H9 (cell line): ENCODE measurements at regions not wholly inside any gene's neighbourhood (a gene's known extent, or its start where the extent isn't known, plus 50 kb on each side); places are given as distances from the start of the nearest gene placed in this dataset.

Experiments
- DNase-seq: peaks from one replicate; pipeline ENCODE4 v3.0.0-alpha.2; 2017
- H2AFZ ChIP-seq: one replicate; pipeline ENCODE4 v1.6.1; 2013; ENCODE audit warnings: mild to moderate bottlenecking, low read length, control low read depth, moderate library complexity
- H2AK5ac ChIP-seq: 2 replicates; pipeline ENCODE4 v1.6.1; 2013; ENCODE audit warnings: low read length, control low read depth, mixed read lengths; ENCODE audit not compliant: insufficient read length
- H2BK120ac ChIP-seq: one replicate; pipeline ENCODE4 v1.6.1; 2013; ENCODE audit warnings: low read depth, mild to moderate bottlenecking, low read length, control low read depth, inconsistent platforms; ENCODE audit not compliant: poor library complexity, severe bottlenecking
- H2BK12ac ChIP-seq: 2 replicates; pipeline ENCODE4 v1.6.1; 2013; ENCODE audit warnings: low read length, control low read depth, mixed read lengths, low read depth; ENCODE audit not compliant: insufficient read length
- H2BK15ac ChIP-seq: 2 replicates; pipeline ENCODE4 v1.6.1; 2013; ENCODE audit warnings: low read depth, low read length, control low read depth
- H2BK20ac ChIP-seq: one replicate; pipeline ENCODE4 v1.6.1; 2013; ENCODE audit warnings: low read depth, mild to moderate bottlenecking, low read length, control low read depth, inconsistent platforms; ENCODE audit not compliant: poor library complexity, severe bottlenecking
- H2BK5ac ChIP-seq: 2 replicates; pipeline ENCODE4 v1.6.1; 2013; ENCODE audit warnings: low read length, control low read depth, mixed read lengths; ENCODE audit not compliant: insufficient read length
- H3K14ac ChIP-seq: 2 replicates; pipeline ENCODE4 v1.6.1; 2013; ENCODE audit warnings: low read length, control low read depth; ENCODE audit not compliant: insufficient read depth
- H3K18ac ChIP-seq: 2 replicates; pipeline ENCODE4 v1.6.1; 2013; ENCODE audit warnings: low read depth, mild to moderate bottlenecking, mixed read lengths, low read length, control low read depth; ENCODE audit not compliant: insufficient read length
- H3K23ac ChIP-seq: 2 replicates; pipeline ENCODE4 v1.6.1; 2013; ENCODE audit warnings: low read length, control low read depth, mixed read lengths, low read depth; ENCODE audit not compliant: insufficient read length
- H3K23me2 ChIP-seq: 2 replicates; pipeline ENCODE4 v1.6.1; 2013; ENCODE audit warnings: low read depth, mild to moderate bottlenecking, mixed read lengths, low read length, control low read depth; ENCODE audit not compliant: insufficient read length, poor library complexity, severe bottlenecking
- H3K27ac ChIP-seq: 2 replicates; pipeline ENCODE4 v1.5.1; 2013; ENCODE audit warnings: low read length, control low read depth, mixed read lengths, low read depth; ENCODE audit not compliant: insufficient read length
- H3K27me3 ChIP-seq: 2 replicates; pipeline ENCODE4 v1.6.1; 2013; ENCODE audit warnings: low read length, control low read depth, inconsistent platforms; ENCODE audit not compliant: insufficient read depth
- H3K4ac ChIP-seq: 2 replicates; pipeline ENCODE4 v1.6.1; 2013; ENCODE audit warnings: low read depth, mild to moderate bottlenecking, control low read depth, inconsistent platforms, low read length, moderate library complexity
- H3K4me1 ChIP-seq: 2 replicates; pipeline ENCODE4 v1.6.1; 2013; ENCODE audit warnings: low read length, control low read depth, inconsistent platforms; ENCODE audit not compliant: insufficient read depth
- H3K4me2 ChIP-seq: 2 replicates; pipeline ENCODE4 v1.6.1; 2013; ENCODE audit warnings: low read length, control low read depth, mixed read lengths; ENCODE audit not compliant: insufficient read length, insufficient read depth
- H3K56ac ChIP-seq: 2 replicates; pipeline ENCODE4 v1.6.1; 2013; ENCODE audit warnings: low read depth, mild to moderate bottlenecking, mixed read lengths, low read length, control low read depth; ENCODE audit not compliant: insufficient read length
- H3K79me1 ChIP-seq: 2 replicates; pipeline ENCODE4 v1.6.1; 2013; ENCODE audit warnings: low read depth, mild to moderate bottlenecking, moderate library complexity, low read length, control low read depth, inconsistent platforms; ENCODE audit not compliant: insufficient read depth, poor library complexity, severe bottlenecking
- H3K79me2 ChIP-seq: 2 replicates; pipeline ENCODE4 v1.6.1; 2013; ENCODE audit warnings: low read length, control low read depth, inconsistent platforms; ENCODE audit not compliant: insufficient read depth
- H3K9ac ChIP-seq: 2 replicates; pipeline ENCODE4 v1.6.1; 2013; ENCODE audit warnings: low read length, control low read depth, mixed read lengths; ENCODE audit not compliant: insufficient read length; ENCODE audit errors: extremely low read depth
- H3K9me3 ChIP-seq: one replicate; pipeline ENCODE4 v1.6.1; 2013; ENCODE audit warnings: low read depth, low read length, inconsistent platforms; ENCODE audit not compliant: control insufficient read depth
- H3T11ph ChIP-seq: one replicate; pipeline ENCODE4 v1.6.1; 2013; ENCODE audit warnings: mild to moderate bottlenecking, low read length, control low read depth, inconsistent platforms
- H4K20me1 ChIP-seq: one replicate; pipeline ENCODE4 v1.6.1; 2013; ENCODE audit not compliant: control insufficient read depth, insufficient read length, insufficient read depth
- H4K5ac ChIP-seq: 2 replicates; pipeline ENCODE4 v1.6.1; 2013; ENCODE audit warnings: low read depth, mild to moderate bottlenecking, mixed read lengths, low read length, control low read depth; ENCODE audit not compliant: insufficient read length
- H4K8ac ChIP-seq: replicated peaks from 2 replicates; pipeline ENCODE4 v1.6.1; 2013; ENCODE audit warnings: low read length, control low read depth, mixed read lengths, low read depth; ENCODE audit not compliant: insufficient read length
- H4K91ac ChIP-seq: 2 replicates; pipeline ENCODE4 v1.6.1; 2013; ENCODE audit warnings: low read depth, mild to moderate bottlenecking, moderate library complexity, mixed read lengths, low read length, control low read depth; ENCODE audit not compliant: insufficient read length
- H3K27ac Mint-ChIP-seq, 3 experiments: 2 replicates in 2 of 3; 3 replicates in 1 of 3; pipeline ENCODE4 v1.8.0; 2020 to 2021; ENCODE audit warnings: mixed read lengths in 3 of 3, mild to moderate bottlenecking in 1 of 3, moderate library complexity in 1 of 3
- H3K27me3 Mint-ChIP-seq: 2 replicates; pipeline ENCODE4 v1.8.0; 2021; ENCODE audit warnings: low read depth, mild to moderate bottlenecking, moderate library complexity, mixed read lengths
- H3K36me3 Mint-ChIP-seq, 3 experiments: 2 replicates in 2 of 3; 3 replicates in 1 of 3; pipeline ENCODE4 v1.8.0; 2020 to 2021; ENCODE audit warnings: low read depth in 3 of 3, mixed read lengths in 3 of 3; ENCODE audit not compliant: insufficient read depth in 1 of 3
- H3K4me1 Mint-ChIP-seq, 2 experiments: 2 replicates each; pipeline ENCODE4 v1.8.0; 2020; ENCODE audit warnings: mixed read lengths in 2 of 2
- H3K4me3 Mint-ChIP-seq, 2 experiments: 2 replicates in 1 of 2; 3 replicates in 1 of 2; pipeline ENCODE4 v1.8.0; 2020 to 2021; ENCODE audit warnings: mild to moderate bottlenecking in 2 of 2, mixed read lengths in 2 of 2, moderate library complexity in 1 of 2
- H3K9me3 Mint-ChIP-seq, 2 experiments: 2 replicates in 1 of 2; 3 replicates in 1 of 2; pipeline ENCODE4 v1.8.0; 2020; ENCODE audit warnings: mild to moderate bottlenecking in 2 of 2, mixed read lengths in 2 of 2, moderate library complexity in 1 of 2
- WGBS: extraction: QIAGEN DNeasy Blood & Tissue Kit; methylation state at CpG from one replicate; pipeline ENCODE4 v1.1.7; 2013; ENCODE audit warnings: missing lambda C conversion rate, low lambda C conversion rate, mixed read lengths; ENCODE audit not compliant: insufficient read length; ENCODE audit errors: extremely low coverage; 5-methylcytosine and 5-hydroxymethylcytosine counted together
- TF ChIP-seq, protein P1 (sequence below): fragments of 200-600 bp; sonication (generic); conservative IDR thresholded peaks from 3 replicates; pipeline ENCODE4 v1.8.0; 2021; ENCODE audit warnings: antibody characterized with exemption, mild to moderate bottlenecking

DNA sequence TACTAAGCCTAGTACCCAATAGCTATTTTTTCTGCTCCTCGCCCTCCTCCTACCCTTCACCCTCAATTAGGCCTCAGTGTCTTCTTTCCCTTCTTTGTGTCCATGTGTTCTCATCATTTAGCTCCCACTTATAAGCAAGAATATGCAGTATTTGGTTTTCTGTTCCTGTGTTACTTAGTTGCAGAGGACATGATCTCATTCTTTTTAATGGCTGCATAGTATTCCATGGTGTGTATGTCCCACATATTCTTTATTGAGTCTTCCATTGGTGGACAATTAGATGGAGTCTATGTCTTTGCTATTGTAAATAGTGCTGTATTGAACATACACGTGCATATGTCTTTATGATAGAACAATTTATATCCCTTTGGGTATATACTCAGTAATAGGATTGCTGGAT is 106.9 kb upstream of the NR5A2 start:
- H3K4me3 Mint-ChIP-seq, result no peak overlapping the region
- no peaks in the 10 kb centered on the region for H3K36me3 Mint-ChIP-seq
- Histone ChIP-seq H2BK20ac (no peak overlapping the region), H3K4me1 (no peaks in the 10 kb centered on the region), H3K14ac (no peak overlapping the region), H2BK15ac (no peak overlapping the region), H3K27me3 (no peaks in the 10 kb centered on the region), H2BK12ac (no peak overlapping the region), H2BK120ac (no peak overlapping the region), H4K8ac (no peak overlapping the region), H3K79me1 (no peaks in the 10 kb centered on the region), H3K18ac (no peak overlapping the region), H3T11ph (no peak overlapping the region), H3K23me2 (no peaks in the 10 kb centered on the region), H3K9ac (no peak overlapping the region), H4K5ac (no peak overlapping the region), H3K79me2 (no peaks in the 10 kb centered on the region), H3K56ac (no peak overlapping the region), H2AFZ (no peak overlapping the region), H3K4me2 (no peak overlapping the region), H2AK5ac (no peak overlapping the region), H3K4ac (no peak overlapping the region), H3K27ac (no peak overlapping the region), H4K91ac (no peak overlapping the region), H3K9me3 (no peaks in the 10 kb centered on the region), H4K20me1 (no peaks in the 10 kb centered on the region), H2BK5ac (no peak overlapping the region), H3K23ac (no peak overlapping the region)
- peaks cover 0 to 3% of the 10 kb centered on the region in 2 experiments; a peak in 3 of 5 replicates for H3K9me3 Mint-ChIP-seq
- H3K27ac Mint-ChIP-seq, result no peak overlapping the region
- no peak for DNase-seq
- TF ChIP-seq, protein P1, sequence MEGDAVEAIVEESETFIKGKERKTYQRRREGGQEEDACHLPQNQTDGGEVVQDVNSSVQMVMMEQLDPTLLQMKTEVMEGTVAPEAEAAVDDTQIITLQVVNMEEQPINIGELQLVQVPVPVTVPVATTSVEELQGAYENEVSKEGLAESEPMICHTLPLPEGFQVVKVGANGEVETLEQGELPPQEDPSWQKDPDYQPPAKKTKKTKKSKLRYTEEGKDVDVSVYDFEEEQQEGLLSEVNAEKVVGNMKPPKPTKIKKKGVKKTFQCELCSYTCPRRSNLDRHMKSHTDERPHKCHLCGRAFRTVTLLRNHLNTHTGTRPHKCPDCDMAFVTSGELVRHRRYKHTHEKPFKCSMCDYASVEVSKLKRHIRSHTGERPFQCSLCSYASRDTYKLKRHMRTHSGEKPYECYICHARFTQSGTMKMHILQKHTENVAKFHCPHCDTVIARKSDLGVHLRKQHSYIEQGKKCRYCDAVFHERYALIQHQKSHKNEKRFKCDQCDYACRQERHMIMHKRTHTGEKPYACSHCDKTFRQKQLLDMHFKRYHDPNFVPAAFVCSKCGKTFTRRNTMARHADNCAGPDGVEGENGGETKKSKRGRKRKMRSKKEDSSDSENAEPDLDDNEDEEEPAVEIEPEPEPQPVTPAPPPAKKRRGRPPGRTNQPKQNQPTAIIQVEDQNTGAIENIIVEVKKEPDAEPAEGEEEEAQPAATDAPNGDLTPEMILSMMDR, result no peak
- WGBS, result no CpG with 5 or more reads among the region's 2 CpGs
- H3K4me1 Mint-ChIP-seq, result no peaks in the 10 kb centered on the region
- H3K27me3 Mint-ChIP-seq, result no peaks in the 10 kb centered on the region
